ENCODE measurements at regions not wholly inside any gene's neighbourhood (a gene's known extent, or its start where the extent isn't known, plus 50 kb on each side); places are given as distances from the start of the nearest gene placed in this dataset.

DNA sequence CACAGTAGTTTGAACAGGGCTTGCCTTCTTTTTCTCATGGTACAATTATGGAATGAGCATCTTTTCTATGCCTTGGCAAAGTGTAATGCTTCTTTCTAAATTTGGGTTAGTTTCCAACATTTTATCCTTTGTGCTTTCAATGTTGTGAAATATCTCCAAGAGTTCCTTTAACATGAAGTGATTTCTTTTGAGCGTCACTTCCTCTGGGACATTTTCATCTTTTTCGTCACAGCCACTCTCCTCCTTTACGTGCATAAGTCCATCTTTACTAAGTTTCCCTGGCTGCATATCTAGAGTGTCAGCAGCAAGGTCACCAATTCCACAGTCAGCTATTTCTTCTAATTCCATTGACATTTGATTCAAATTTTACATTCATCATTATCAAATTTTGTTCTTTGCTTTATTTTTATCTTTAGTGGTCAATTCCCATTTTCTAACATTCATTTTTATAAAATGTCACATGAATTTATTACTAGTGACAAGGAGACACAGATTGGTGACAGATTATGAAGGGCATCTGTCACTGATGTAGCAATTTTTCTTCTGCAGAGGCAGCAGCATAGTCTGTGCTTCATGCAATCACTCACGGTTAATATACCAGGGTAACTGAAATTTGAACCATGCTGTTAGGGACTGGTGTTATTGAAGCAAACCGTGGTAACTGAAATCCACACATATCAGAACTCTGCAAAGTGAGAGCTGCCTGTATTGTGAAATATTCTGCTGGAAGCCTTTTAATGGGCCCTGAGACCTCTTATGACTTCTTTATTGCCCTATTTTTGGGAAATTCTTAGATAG, 126.5 kb upstream of the THBS1 start:
- no peak for TF ChIP-seq EZH2phosphoT487 (IDR thresholded peaks at IDR 0.05; ENCODE audit: borderline replicate concordance, low read length)
- TF ChIP-seq, protein P1, sequence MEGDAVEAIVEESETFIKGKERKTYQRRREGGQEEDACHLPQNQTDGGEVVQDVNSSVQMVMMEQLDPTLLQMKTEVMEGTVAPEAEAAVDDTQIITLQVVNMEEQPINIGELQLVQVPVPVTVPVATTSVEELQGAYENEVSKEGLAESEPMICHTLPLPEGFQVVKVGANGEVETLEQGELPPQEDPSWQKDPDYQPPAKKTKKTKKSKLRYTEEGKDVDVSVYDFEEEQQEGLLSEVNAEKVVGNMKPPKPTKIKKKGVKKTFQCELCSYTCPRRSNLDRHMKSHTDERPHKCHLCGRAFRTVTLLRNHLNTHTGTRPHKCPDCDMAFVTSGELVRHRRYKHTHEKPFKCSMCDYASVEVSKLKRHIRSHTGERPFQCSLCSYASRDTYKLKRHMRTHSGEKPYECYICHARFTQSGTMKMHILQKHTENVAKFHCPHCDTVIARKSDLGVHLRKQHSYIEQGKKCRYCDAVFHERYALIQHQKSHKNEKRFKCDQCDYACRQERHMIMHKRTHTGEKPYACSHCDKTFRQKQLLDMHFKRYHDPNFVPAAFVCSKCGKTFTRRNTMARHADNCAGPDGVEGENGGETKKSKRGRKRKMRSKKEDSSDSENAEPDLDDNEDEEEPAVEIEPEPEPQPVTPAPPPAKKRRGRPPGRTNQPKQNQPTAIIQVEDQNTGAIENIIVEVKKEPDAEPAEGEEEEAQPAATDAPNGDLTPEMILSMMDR (IDR thresholded peaks at IDR 0.05; ENCODE audit: low read depth, low read length, poor library complexity, severe bottlenecking), result no peak
- Histone ChIP-seq H3K4me2 (ENCODE audit: low read length) (no peak overlapping the region), H3K27me3 (ENCODE audit: control insufficient read depth, low read length) (no peaks in the 10 kb centered on the region), H3K4me1 (ENCODE audit: control insufficient read depth, low read length) (no peaks in the 10 kb centered on the region), H3K27ac (ENCODE audit: low read depth, low read length) (no peak overlapping the region), H3K4me3 (ENCODE audit: low read length) (no peak overlapping the region), H3K9me2 (replicated peaks; ENCODE audit: control insufficient read depth, low read length) (no peaks in the 10 kb centered on the region), H4K20me1 (ENCODE audit: control insufficient read depth, insufficient read depth, low read depth, low read length) (no peaks in the 10 kb centered on the region), H3F3A (ENCODE audit: control insufficient read depth, insufficient read depth) (no peaks in the 10 kb centered on the region), H3K79me2 (ENCODE audit: control insufficient read depth, low read length) (no peaks in the 10 kb centered on the region), H3K36me3 (ENCODE audit: control insufficient read depth, low read length) (no peaks in the 10 kb centered on the region), H3K9me3 (ENCODE audit: control insufficient read depth, insufficient read depth, low read length) (no peaks in the 10 kb centered on the region)

- Histone ChIP-seq H3K4me3 (ENCODE audit: low read length) (no peak overlapping the region), H3K27me3 (ENCODE audit: control insufficient read depth, low read length) (no peaks in the 10 kb centered on the region), H3K4me1 (ENCODE audit: control insufficient read depth, low read length) (no peaks in the 10 kb centered on the region), H3K79me2 (ENCODE audit: control insufficient read depth, low read length) (no peaks in the 10 kb centered on the region), H4K20me1 (ENCODE audit: control insufficient read depth, insufficient read depth, low read depth, low read length) (no peaks in the 10 kb centered on the region), H3K36me3 (ENCODE audit: control insufficient read depth, low read length) (no peaks in the 10 kb centered on the region), H3F3A (ENCODE audit: control insufficient read depth, insufficient read depth) (no peaks in the 10 kb centered on the region), H3K9me2 (replicated peaks; ENCODE audit: control insufficient read depth, low read length) (no peaks in the 10 kb centered on the region), H3K4me2 (ENCODE audit: low read length) (no peak overlapping the region), H3K27ac (ENCODE audit: low read depth, low read length) (no peak overlapping the region), H3K9me3 (ENCODE audit: control insufficient read depth, insufficient read depth, low read length) (no peaks in the 10 kb centered on the region)
- TF ChIP-seq, protein P1 (IDR thresholded peaks at IDR 0.05; ENCODE audit: low read depth, low read length, poor library complexity, severe bottlenecking), result no peak
- TF ChIP-seq EZH2phosphoT487 (IDR thresholded peaks at IDR 0.05; ENCODE audit: borderline replicate concordance, low read length), result no peak
These were observed 125.3 kb upstream of the THBS1 start for GRCh38 chr15:39455471-39455991.

DNA sequence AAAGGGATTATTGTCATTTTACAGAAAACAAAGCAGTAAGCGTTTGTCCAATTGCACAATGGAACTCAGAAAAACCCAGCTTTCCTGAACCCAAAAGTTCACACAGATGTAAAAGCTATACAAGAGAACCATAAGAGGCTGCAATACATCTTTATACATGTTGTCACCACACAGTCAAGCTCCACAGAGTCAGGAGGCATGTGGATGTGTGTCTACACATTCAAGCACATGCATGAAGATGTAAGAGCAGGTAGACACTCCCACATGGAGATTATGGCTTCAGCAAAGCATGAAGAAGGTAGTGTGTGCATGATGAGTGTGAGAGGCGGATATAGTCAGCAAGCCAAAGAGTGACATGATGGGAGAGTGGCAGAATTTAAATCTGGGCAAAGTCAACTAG, 124.7 kb upstream of the THBS1 start:
- Histone ChIP-seq H4K20me1 (ENCODE audit: control insufficient read depth, insufficient read depth, low read depth, low read length) (no peaks in the 10 kb centered on the region), H3K27ac (ENCODE audit: low read depth, low read length) (no peak overlapping the region)
- no peak for TF ChIP-seq EZH2phosphoT487 (IDR thresholded peaks at IDR 0.05; ENCODE audit: borderline replicate concordance, low read length)
- TF ChIP-seq, protein P1 (IDR thresholded peaks at IDR 0.05; ENCODE audit: low read depth, low read length, poor library complexity, severe bottlenecking), result no peak

More for the DNA sequence above, 124.7 kb upstream of the THBS1 start:
- H3K4me3 ChIP-seq (ENCODE audit: low read length), result no peak overlapping the region
- H3F3A ChIP-seq (ENCODE audit: control insufficient read depth, insufficient read depth), result no peaks in the 10 kb centered on the region
- H3K36me3 ChIP-seq (ENCODE audit: control insufficient read depth, low read length), result no peaks in the 10 kb centered on the region
- H3K4me2 ChIP-seq (ENCODE audit: low read length), result no peak overlapping the region
- H3K79me2 ChIP-seq (ENCODE audit: control insufficient read depth, low read length), result no peaks in the 10 kb centered on the region
- no peaks in the 10 kb centered on the region for H3K9me2 ChIP-seq (replicated peaks; ENCODE audit: control insufficient read depth, low read length)
- no peaks in the 10 kb centered on the region for H3K4me1 ChIP-seq (ENCODE audit: control insufficient read depth, low read length)
- H3K9me3 ChIP-seq (ENCODE audit: control insufficient read depth, insufficient read depth, low read length), result no peaks in the 10 kb centered on the region
- no peaks in the 10 kb centered on the region for H3K27me3 ChIP-seq (ENCODE audit: control insufficient read depth, low read length)
